CD4-positive, alpha-beta memory T cell (primary cell): ENCODE measurements at regions not wholly inside any gene's neighbourhood (a gene's known extent, or its start where the extent isn't known, plus 50 kb on each side); places are given as distances from the start of the nearest gene placed in this dataset.

ENCODE experiments used
- CTCF ChIA-PET: fragments of 350-600 bp; sonication (Branson Sonifier 250); formaldehyde crosslinking; loops from one replicate; lab custom pipeline; 2021; ENCODE audit warnings: inconsistent platforms; ENCODE audit not compliant: partially characterized antibody; lab: Charles Lee
- POLR2A ChIA-PET: fragments of 350-600 bp; sonication (Branson Sonifier 250); formaldehyde crosslinking; loops from one replicate; lab custom pipeline; 2021; ENCODE audit not compliant: partially characterized antibody; lab: Charles Lee
- DNase-seq, 5 donors: peaks; one replicate each; pipeline versions ENCODE4 v3.0.0 to v3.0.0-alpha.2; 2020 to 2022; ENCODE audit warnings: mixed read lengths in 1 of 5
- H3K27ac ChIP-seq: one replicate; pipeline ENCODE4 v1.7.0; 2013; ENCODE audit warnings: low read depth, low read length
- H3K27me3 ChIP-seq: 2 replicates; pipeline ENCODE4 v1.7.0; 2013; ENCODE audit warnings: mild to moderate bottlenecking, low read length, moderate library complexity; ENCODE audit not compliant: insufficient read depth
- H3K36me3 ChIP-seq: 2 replicates; pipeline ENCODE4 v1.7.0; 2013; ENCODE audit warnings: mild to moderate bottlenecking, low read length, moderate library complexity; ENCODE audit not compliant: insufficient read depth
- H3K4me1 ChIP-seq: 2 replicates; pipeline ENCODE4 v1.7.0; 2013; ENCODE audit warnings: mild to moderate bottlenecking, low read length, moderate library complexity; ENCODE audit not compliant: insufficient read depth
- H3K4me3 ChIP-seq, 2 donors: one replicate each; pipeline ENCODE4 v1.7.0; 2013; ENCODE audit warnings: low read length in 2 of 2, mild to moderate bottlenecking in 1 of 2
- H3K9me3 ChIP-seq, 2 donors: one replicate each; pipeline ENCODE4 v1.7.0; 2013; ENCODE audit warnings: low read length in 2 of 2, control low read depth in 1 of 2; ENCODE audit not compliant: control insufficient read depth in 1 of 2
- H3K27ac Mint-ChIP-seq, 7 donors: one replicate each; pipeline ENCODE4 v1.8.0; 2020 to 2021; ENCODE audit warnings: mixed read lengths in 7 of 7, mild to moderate bottlenecking in 6 of 7, inconsistent platforms in 3 of 7, moderate library complexity in 3 of 7
- H3K27me3 Mint-ChIP-seq, 2 donors: one replicate each; pipeline ENCODE4 v1.8.0; 2020 to 2021; ENCODE audit warnings: mixed read lengths in 2 of 2
- H3K36me3 Mint-ChIP-seq, 2 donors: one replicate each; pipeline ENCODE4 v1.8.0; 2020 to 2021; ENCODE audit warnings: mixed read lengths in 2 of 2, inconsistent platforms in 1 of 2, mild to moderate bottlenecking in 1 of 2
- H3K4me1 Mint-ChIP-seq, 4 donors: one replicate each; pipeline ENCODE4 v1.8.0; 2020 to 2021; ENCODE audit warnings: mixed read lengths in 4 of 4, mild to moderate bottlenecking in 1 of 4
- H3K4me3 Mint-ChIP-seq, 8 donors: one replicate each; pipeline ENCODE4 v1.8.0; 2020 to 2021; ENCODE audit warnings: mixed read lengths in 8 of 8, mild to moderate bottlenecking in 7 of 8, moderate library complexity in 6 of 8, inconsistent platforms in 3 of 8
- H3K9me3 Mint-ChIP-seq, 8 donors: one replicate each; pipeline ENCODE4 v1.8.0; 2020 to 2021; ENCODE audit warnings: mixed read lengths in 8 of 8, mild to moderate bottlenecking in 5 of 8, inconsistent platforms in 3 of 8, moderate library complexity in 1 of 8
- intact Hi-C: fragments of 100-400 bp; cut with micrococcal nuclease; formaldehyde crosslinking; loops from one replicate; pipeline ENCODE4 v1.15.1; 2023

GRCh38 chr6:168215121-168215808 lies 104.3 kb downstream of the DACT2 start:
- Histone ChIP-seq H3K27ac (no peak overlapping the region), H3K4me1 (no peaks in the 10 kb centered on the region), H3K9me3 (no peaks in the 10 kb centered on the region), H3K4me3 (no peak overlapping the region), H3K27me3 (no peaks in the 10 kb centered on the region), H3K36me3 (no peaks in the 10 kb centered on the region)
- H3K36me3 Mint-ChIP-seq: no peaks in the 10 kb centered on the region
- H3K4me3 Mint-ChIP-seq: no peak overlapping the region
- intact Hi-C loops: no loop called here
- DNase-seq: no peak
- no peak overlapping the region for H3K27ac Mint-ChIP-seq
- POLR2A ChIA-PET: no interaction called here
- CTCF ChIA-PET: no interaction called here
- no peaks in the 10 kb centered on the region for H3K4me1 Mint-ChIP-seq
- H3K9me3 Mint-ChIP-seq: peaks cover 0 to 5% (median 0%) of the 10 kb centered on the region in 8 donors
- H3K27me3 Mint-ChIP-seq: peaks cover 2% of the 10 kb centered on the region in 2 donors

DNA sequence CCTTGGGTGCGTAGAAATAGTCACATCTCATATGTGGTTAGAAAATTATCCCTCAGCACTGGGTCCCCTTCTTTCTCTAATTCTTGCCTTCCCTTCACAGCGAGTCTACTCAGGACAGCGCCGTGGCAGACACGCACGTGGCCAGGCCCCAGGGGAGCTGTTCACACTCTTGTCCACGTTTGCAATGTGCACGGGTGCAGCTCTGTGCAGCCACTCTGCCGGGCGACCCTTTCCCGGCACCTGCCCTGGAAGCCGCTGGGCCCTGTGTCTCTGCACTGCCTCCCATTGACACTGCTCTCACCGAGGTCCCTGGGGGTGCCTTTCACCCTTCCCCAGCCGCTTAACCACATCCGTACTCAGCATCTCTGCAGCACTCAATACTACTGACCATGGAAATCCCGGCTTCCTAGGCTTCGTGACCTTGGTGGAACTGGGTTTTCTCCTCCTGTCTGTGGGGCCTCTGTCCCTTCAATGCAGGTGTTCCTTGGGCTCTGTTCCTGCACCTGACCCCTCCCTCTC lies 104.9 kb downstream of the DACT2 start:
- H3K36me3 Mint-ChIP-seq: no peaks in the 10 kb centered on the region
- Histone ChIP-seq H3K9me3 (no peaks in the 10 kb centered on the region), H3K4me3 (no peak overlapping the region), H3K36me3 (no peaks in the 10 kb centered on the region), H3K4me1 (no peaks in the 10 kb centered on the region), H3K27me3 (no peaks in the 10 kb centered on the region), H3K27ac (no peak overlapping the region)
- DNase-seq: no peak
- H3K27ac Mint-ChIP-seq: no peak overlapping the region
- peaks cover 0 to 5% (median 0%) of the 10 kb centered on the region in 8 donors for H3K9me3 Mint-ChIP-seq
- no peak overlapping the region for H3K4me3 Mint-ChIP-seq
- H3K4me1 Mint-ChIP-seq: no peaks in the 10 kb centered on the region
- ChIA-PET POLR2A (no interaction called here), CTCF (no interaction called here)
- H3K27me3 Mint-ChIP-seq: peaks cover 0 to 2% of the 10 kb centered on the region in 2 donors
- intact Hi-C loops: no loop called here

DNA sequence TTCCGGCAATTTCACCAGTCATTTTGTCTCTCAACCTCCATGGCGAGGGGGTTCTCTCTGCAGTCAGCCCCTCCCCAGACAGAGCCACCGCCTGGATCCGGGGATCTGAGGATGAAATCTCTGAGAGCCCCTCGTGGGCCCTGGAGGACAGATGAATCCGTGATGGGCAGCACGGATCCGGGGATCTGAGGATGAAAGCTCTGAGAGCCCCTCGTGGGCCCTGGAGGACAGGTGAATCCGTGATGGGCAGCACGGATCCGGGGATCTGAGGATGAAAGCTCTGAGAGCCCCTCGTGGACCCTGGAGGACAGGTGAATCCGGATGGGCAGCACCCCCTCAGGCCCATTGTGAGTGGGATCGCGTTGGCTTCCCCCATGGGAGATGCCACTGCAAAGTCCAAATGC lies 106.5 kb downstream of the DACT2 start:
- Mint-ChIP-seq H3K27me3 (peaks cover 0 to 2% of the 10 kb centered on the region in 2 donors), H3K9me3 (peaks cover 0 to 5% (median 0%) of the 10 kb centered on the region in 8 donors), H3K4me3 (no peak overlapping the region), H3K4me1 (no peaks in the 10 kb centered on the region), H3K36me3 (no peaks in the 10 kb centered on the region), H3K27ac (no peak overlapping the region)
- CTCF ChIA-PET: no interaction called here
- Histone ChIP-seq H3K27me3 (no peaks in the 10 kb centered on the region), H3K36me3 (no peaks in the 10 kb centered on the region), H3K4me1 (no peaks in the 10 kb centered on the region), H3K4me3 (no peak overlapping the region), H3K9me3 (no peaks in the 10 kb centered on the region), H3K27ac (no peak overlapping the region)
- DNase-seq: no peak
- POLR2A ChIA-PET: no interaction called here
- intact Hi-C loops: no loop called here

- Mint-ChIP-seq H3K27ac (no peak overlapping the region), H3K9me3 (peaks cover 0 to 5% (median 0%) of the 10 kb centered on the region in 8 donors), H3K4me1 (no peaks in the 10 kb centered on the region), H3K4me3 (no peak overlapping the region), H3K36me3 (no peaks in the 10 kb centered on the region), H3K27me3 (peaks cover 0 to 2% of the 10 kb centered on the region in 2 donors)
- Histone ChIP-seq H3K9me3 (no peaks in the 10 kb centered on the region), H3K27ac (no peak overlapping the region), H3K36me3 (no peaks in the 10 kb centered on the region), H3K4me3 (no peak overlapping the region), H3K4me1 (no peaks in the 10 kb centered on the region), H3K27me3 (no peaks in the 10 kb centered on the region)
- ChIA-PET CTCF (no interaction called here), POLR2A (no interaction called here)
- no peak for DNase-seq
- intact Hi-C loops: no loop called here
These were observed 107.2 kb downstream of the DACT2 start for GRCh38 chr6:168212362-168212761.

GRCh38 chr6:168211681-168212080 lies 107.9 kb downstream of the DACT2 start:
- Mint-ChIP-seq H3K27ac (no peak overlapping the region), H3K27me3 (peaks cover 0 to 2% of the 10 kb centered on the region in 2 donors), H3K36me3 (no peaks in the 10 kb centered on the region), H3K4me3 (no peak overlapping the region), H3K4me1 (no peaks in the 10 kb centered on the region), H3K9me3 (peaks cover 0 to 5% (median 0%) of the 10 kb centered on the region in 8 donors)
- H3K9me3 ChIP-seq: no peaks in the 10 kb centered on the region
- CTCF ChIA-PET: no interaction called here
- DNase-seq: no peak
- no peaks in the 10 kb centered on the region for H3K4me1 ChIP-seq
- H3K4me3 ChIP-seq: no peak overlapping the region
- POLR2A ChIA-PET: no interaction called here
- H3K27ac ChIP-seq: no peak overlapping the region
- H3K36me3 ChIP-seq: no peaks in the 10 kb centered on the region
- intact Hi-C loops: no loop called here
- H3K27me3 ChIP-seq: no peaks in the 10 kb centered on the region

DNA sequence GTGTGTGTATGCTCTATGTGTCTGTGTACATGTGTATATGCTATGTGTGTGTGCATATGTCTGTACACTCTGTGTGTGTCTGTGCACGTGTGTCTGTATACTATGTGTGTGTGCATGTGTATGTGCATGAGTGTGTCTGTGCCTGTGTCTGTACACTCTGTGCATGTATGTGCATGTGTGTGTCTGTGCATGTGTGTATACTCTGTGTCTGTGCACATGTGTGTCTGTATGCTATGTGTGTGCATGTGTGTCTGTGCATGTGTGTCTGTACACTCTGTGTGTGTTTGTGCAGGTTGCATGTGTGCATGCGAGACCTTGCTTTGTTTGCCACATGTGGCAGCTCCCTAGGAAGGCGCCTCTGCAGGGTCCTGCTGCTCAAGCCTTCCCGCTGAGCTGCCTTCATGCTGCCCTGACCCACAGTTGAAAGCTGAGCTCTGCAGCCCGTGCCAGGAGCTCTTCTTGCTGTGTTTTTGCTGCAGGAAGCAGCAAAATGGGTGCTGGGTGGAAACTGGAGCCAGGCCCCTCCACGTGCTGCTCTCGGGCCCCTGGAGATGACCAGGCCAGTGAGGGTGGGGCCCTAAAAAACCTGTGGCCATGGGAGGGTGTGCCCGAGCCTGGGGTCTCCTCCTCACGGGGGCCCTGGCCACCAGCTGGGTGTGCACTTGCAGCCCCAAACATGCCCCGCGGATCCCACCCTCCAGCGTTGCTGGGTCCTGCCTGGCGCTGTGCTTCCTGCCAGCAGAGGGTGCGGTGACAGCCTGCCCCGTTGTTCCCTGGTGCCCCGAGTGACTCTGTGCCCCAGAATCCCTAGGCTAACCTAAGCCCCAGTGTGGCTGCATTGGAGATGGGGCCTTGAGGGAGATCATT lies 109.1 kb downstream of the DACT2 start:
- CTCF ChIA-PET: no interaction called here
- H3K4me3 Mint-ChIP-seq: no peak overlapping the region

GRCh38 chr6:168209420-168209819 lies 110.2 kb downstream of the DACT2 start:
- H3K36me3 Mint-ChIP-seq: no peaks in the 10 kb centered on the region
- POLR2A ChIA-PET: no interaction called here
- no peak overlapping the region for H3K27ac ChIP-seq
- no peak overlapping the region for H3K4me3 ChIP-seq
- peaks cover 0 to 3% (median 0%) of the 10 kb centered on the region in 8 donors for H3K9me3 Mint-ChIP-seq
- H3K4me3 Mint-ChIP-seq: no peak overlapping the region
- intact Hi-C loops: no loop called here
- CTCF ChIA-PET: no interaction called here
- DNase-seq: no peak
- H3K27me3 Mint-ChIP-seq: peaks cover 0 to 2% of the 10 kb centered on the region in 2 donors
- no peaks in the 10 kb centered on the region for H3K4me1 Mint-ChIP-seq
- no peaks in the 10 kb centered on the region for H3K27me3 ChIP-seq
- no peaks in the 10 kb centered on the region for H3K4me1 ChIP-seq
- H3K27ac Mint-ChIP-seq: no peak overlapping the region
- H3K9me3 ChIP-seq: no peaks in the 10 kb centered on the region
- no peaks in the 10 kb centered on the region for H3K36me3 ChIP-seq

More for the DNA sequence above, 109.1 kb downstream of the DACT2 start:
- Mint-ChIP-seq H3K27me3 (peaks cover 0 to 2% of the 10 kb centered on the region in 2 donors), H3K36me3 (no peaks in the 10 kb centered on the region), H3K27ac (no peak overlapping the region), H3K4me1 (no peaks in the 10 kb centered on the region), H3K9me3 (peaks cover 0 to 3% (median 0%) of the 10 kb centered on the region in 8 donors)
- H3K27me3 ChIP-seq: no peaks in the 10 kb centered on the region
- no peaks in the 10 kb centered on the region for H3K9me3 ChIP-seq
- no peak overlapping the region for H3K4me3 ChIP-seq
- POLR2A ChIA-PET: no interaction called here
- no peak overlapping the region for H3K27ac ChIP-seq
- no peaks in the 10 kb centered on the region for H3K4me1 ChIP-seq
- intact Hi-C loops: no loop called here
- H3K36me3 ChIP-seq: no peaks in the 10 kb centered on the region
- no peak for DNase-seq
